Lower lobe of right lung (tissue), 2 donors: ENCODE measurements at regions not wholly inside any gene's neighbourhood (a gene's known extent, or its start where the extent isn't known, plus 50 kb on each side); places are given as distances from the start of the nearest gene placed in this dataset.

Experiments used
- ATAC-seq, 2 donors: fragments of 200-7000 bp; cut with Tn5 transposase; one replicate each; pipeline ENCODE4 v1.9.1; 2020 to 2022; ENCODE audit warnings: mild to moderate bottlenecking in 2 of 2, moderate library complexity in 2 of 2
- DNase-seq: peaks from one replicate; pipeline ENCODE4 v3.0.0-alpha.2; 2020
- H3K27ac ChIP-seq: fragments of 200-600 bp; one replicate; pipeline ENCODE4 v1.8.0; 2022
- H3K27me3 ChIP-seq: fragments of 200-600 bp; one replicate; pipeline ENCODE4 v1.8.0; 2022; ENCODE audit warnings: low read depth
- H3K36me3 ChIP-seq: fragments of 200-600 bp; one replicate; pipeline ENCODE4 v1.8.0; 2022; ENCODE audit warnings: mild to moderate bottlenecking
- H3K4me1 ChIP-seq: fragments of 200-600 bp; one replicate; pipeline ENCODE4 v1.8.0; 2022
- H3K4me3 ChIP-seq: fragments of 200-600 bp; one replicate; pipeline ENCODE4 v1.8.0; 2022; ENCODE audit warnings: mild to moderate bottlenecking
- H3K9me3 ChIP-seq: fragments of 200-600 bp; one replicate; pipeline ENCODE4 v1.8.0; 2022
- intact Hi-C: fragments of 100-400 bp; cut with DNase I; formaldehyde crosslinking; loops from one replicate; pipeline ENCODE4 v1.11.0; 2022
- TF ChIP-seq, protein P1 (sequence below): fragments of 200-600 bp; IDR thresholded peaks from one replicate; pipeline ENCODE4 v1.8.0; 2022; ENCODE audit warnings: antibody characterized with exemption, mild to moderate bottlenecking
- donor health status: DM: no; HTN: yes; CAD: no; lungs with severe emphysema.

DNA sequence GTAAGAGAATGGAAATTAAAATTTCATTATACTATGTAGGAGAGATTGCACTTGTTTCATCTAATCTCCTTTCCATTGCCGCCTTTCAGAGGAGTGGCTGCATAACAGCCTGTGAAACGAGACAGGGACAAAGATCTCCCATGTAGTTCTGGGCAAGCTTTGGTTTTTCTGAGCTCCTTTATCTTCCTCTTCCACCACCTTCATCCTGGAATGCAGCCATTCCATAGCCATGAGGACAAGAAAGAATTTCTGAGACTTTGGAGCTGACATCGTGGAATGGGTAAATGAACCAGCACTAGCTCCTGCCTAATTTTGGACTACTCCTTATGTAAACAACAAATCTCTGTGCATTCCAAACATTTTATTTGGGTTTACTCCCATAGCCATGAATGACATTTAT, 1587.3 kb upstream of the TENM3 start:
- Histone ChIP-seq H3K36me3 (no peaks in the 10 kb centered on the region), H3K4me3 (no peak overlapping the region), H3K4me1 (no peaks in the 10 kb centered on the region), H3K27ac (no peak overlapping the region), H3K27me3 (no peaks in the 10 kb centered on the region), H3K9me3 (no peaks in the 10 kb centered on the region)
- ATAC-seq (no peak), DNase-seq (no peak)
- intact Hi-C loops = no loop called here
- TF ChIP-seq, protein P1, sequence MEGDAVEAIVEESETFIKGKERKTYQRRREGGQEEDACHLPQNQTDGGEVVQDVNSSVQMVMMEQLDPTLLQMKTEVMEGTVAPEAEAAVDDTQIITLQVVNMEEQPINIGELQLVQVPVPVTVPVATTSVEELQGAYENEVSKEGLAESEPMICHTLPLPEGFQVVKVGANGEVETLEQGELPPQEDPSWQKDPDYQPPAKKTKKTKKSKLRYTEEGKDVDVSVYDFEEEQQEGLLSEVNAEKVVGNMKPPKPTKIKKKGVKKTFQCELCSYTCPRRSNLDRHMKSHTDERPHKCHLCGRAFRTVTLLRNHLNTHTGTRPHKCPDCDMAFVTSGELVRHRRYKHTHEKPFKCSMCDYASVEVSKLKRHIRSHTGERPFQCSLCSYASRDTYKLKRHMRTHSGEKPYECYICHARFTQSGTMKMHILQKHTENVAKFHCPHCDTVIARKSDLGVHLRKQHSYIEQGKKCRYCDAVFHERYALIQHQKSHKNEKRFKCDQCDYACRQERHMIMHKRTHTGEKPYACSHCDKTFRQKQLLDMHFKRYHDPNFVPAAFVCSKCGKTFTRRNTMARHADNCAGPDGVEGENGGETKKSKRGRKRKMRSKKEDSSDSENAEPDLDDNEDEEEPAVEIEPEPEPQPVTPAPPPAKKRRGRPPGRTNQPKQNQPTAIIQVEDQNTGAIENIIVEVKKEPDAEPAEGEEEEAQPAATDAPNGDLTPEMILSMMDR = no peak

DNA sequence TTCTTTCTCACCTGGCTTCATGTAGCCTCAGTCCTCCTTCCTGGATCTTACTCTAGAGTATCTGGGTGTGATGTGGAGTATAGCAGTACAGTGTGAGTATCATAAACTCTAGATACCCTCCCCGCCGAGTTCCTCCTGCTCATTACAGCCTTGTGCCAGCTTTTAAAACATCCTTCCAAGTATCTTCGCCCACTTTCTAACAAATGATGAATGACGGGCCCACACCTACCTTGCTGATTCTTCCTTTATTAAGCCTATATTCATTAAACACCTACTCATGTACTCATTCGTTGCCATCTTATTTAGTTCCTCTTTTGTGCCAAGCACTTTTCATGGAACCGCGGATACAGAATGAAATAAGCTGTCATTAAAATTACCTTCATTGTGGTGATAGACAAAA, 1585.3 kb upstream of the TENM3 start:
- no peaks in the 10 kb centered on the region for H3K27me3 ChIP-seq
- H3K4me3 ChIP-seq = no peak overlapping the region
- H3K36me3 ChIP-seq = no peaks in the 10 kb centered on the region
- TF ChIP-seq, protein P1 = no peak
- H3K4me1 ChIP-seq = no peaks in the 10 kb centered on the region
- intact Hi-C loops = no loop called here
- no peak for DNase-seq
- no peaks in the 10 kb centered on the region for H3K9me3 ChIP-seq
- no peak for ATAC-seq
- H3K27ac ChIP-seq = no peak overlapping the region

- DNase-seq (no peak), ATAC-seq (peak; percentile 72 to 80)
- TF ChIP-seq, protein P1 = peak; percentile 80
- no peaks in the 10 kb centered on the region for H3K9me3 ChIP-seq
- intact Hi-C loops = no loop called here
- H3K36me3 ChIP-seq = no peaks in the 10 kb centered on the region
- H3K4me1 ChIP-seq = no peaks in the 10 kb centered on the region
- no peak overlapping the region for H3K4me3 ChIP-seq
- H3K27ac ChIP-seq = no peak overlapping the region
- H3K27me3 ChIP-seq = no peaks in the 10 kb centered on the region
Observed at GRCh38 chr4:180664766-180665368, 1578.3 kb upstream of the TENM3 start.

- Histone ChIP-seq H3K27ac (no peak overlapping the region), H3K4me3 (no peak overlapping the region), H3K36me3 (no peaks in the 10 kb centered on the region), H3K9me3 (no peaks in the 10 kb centered on the region), H3K4me1 (no peaks in the 10 kb centered on the region), H3K27me3 (no peaks in the 10 kb centered on the region)
- TF ChIP-seq, protein P1 = no peak
- intact Hi-C loops = no loop called here
- DNase-seq (no peak), ATAC-seq (no peak)
Observed at GRCh38 chr4:180665481-180665880, 1577.7 kb upstream of the TENM3 start.

- no peaks in the 10 kb centered on the region for H3K9me3 ChIP-seq
- H3K27me3 ChIP-seq = no peaks in the 10 kb centered on the region
- no peak overlapping the region for H3K27ac ChIP-seq
- H3K4me3 ChIP-seq = no peak overlapping the region
- intact Hi-C loops = no loop called here
- ATAC-seq = peak in 1 of 2 donors; percentile 69
- H3K36me3 ChIP-seq = no peaks in the 10 kb centered on the region
- TF ChIP-seq, protein P1 = peak; percentile 44
- no peaks in the 10 kb centered on the region for H3K4me1 ChIP-seq
- DNase-seq = no peak
Observed at GRCh38 chr4:180665994-180666824, 1577.0 kb upstream of the TENM3 start.
